ENCODE measurements at regions not wholly inside any gene's neighbourhood (a gene's known extent, or its start where the extent isn't known, plus 50 kb on each side); places are given as distances from the start of the nearest gene placed in this dataset.

DNA sequence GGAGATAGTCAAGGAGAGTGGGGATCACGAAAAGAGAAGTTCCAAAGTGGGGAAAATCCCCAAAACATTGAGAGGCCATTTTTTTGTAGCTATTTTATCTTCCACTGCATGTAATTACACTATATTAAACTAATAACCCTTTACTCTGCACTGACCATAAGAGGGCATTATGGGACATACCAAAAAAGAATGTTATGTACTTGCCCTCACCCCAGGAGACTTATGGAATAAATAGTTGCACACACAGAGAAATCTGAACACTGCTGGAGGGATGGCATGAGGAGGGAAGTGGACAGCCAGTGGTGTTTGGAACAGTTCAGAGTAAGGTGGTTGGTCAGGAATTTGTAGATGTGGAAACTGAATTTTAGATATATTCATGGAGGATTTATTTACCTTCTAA, 422.9 kb downstream of the SNAPC1 start:
- DNase-seq (ENCODE audit: low spot score), result no peak
- peaks cover 63% of the 10 kb centered on the region for H3K27me3 Mint-ChIP-seq (ENCODE audit: low read depth)
- no peaks in the 10 kb centered on the region for H3K36me3 Mint-ChIP-seq (ENCODE audit: low read depth)
- H3K4me3 Mint-ChIP-seq (ENCODE audit: unreplicated experiment), result no peak overlapping the region
- TF ChIP-seq CTCF (IDR thresholded peaks at IDR 0.05), result no peak
- no peaks in the 10 kb centered on the region for H3K4me1 Mint-ChIP-seq (ENCODE audit: low read depth)
- H3K9me3 Mint-ChIP-seq (ENCODE audit: low read depth), result no peaks in the 10 kb centered on the region
- H3K27ac Mint-ChIP-seq (ENCODE audit: unreplicated experiment), result no peak overlapping the region

DNA sequence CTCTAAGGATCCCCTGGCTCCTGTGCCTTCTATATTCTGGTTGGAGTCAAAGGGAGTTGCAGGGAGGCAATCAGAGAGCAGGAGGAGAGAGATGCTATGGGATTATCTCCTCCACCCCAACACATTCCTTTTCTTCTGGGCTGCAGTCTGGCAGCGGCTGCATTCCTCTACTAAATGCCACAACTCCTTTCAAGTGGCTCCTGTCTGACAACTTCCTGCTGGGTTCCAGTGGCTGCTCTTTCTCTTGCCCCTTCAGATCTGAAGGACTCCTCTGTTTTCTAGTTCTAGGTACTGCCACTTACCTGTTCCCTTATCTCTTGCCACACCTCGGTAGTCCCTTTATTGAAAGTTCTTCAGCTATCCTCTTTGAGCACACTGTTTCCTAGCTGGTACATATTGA, 425.0 kb downstream of the SNAPC1 start:
- DNase-seq (ENCODE audit: low spot score), result no peak
- peaks cover 71% of the 10 kb centered on the region for H3K27me3 Mint-ChIP-seq (ENCODE audit: low read depth)
- no peak overlapping the region for H3K27ac Mint-ChIP-seq (ENCODE audit: unreplicated experiment)
- H3K4me3 Mint-ChIP-seq (ENCODE audit: unreplicated experiment), result no peak overlapping the region
- no peaks in the 10 kb centered on the region for H3K36me3 Mint-ChIP-seq (ENCODE audit: low read depth)
- no peaks in the 10 kb centered on the region for H3K9me3 Mint-ChIP-seq (ENCODE audit: low read depth)
- H3K4me1 Mint-ChIP-seq (ENCODE audit: low read depth), result no peaks in the 10 kb centered on the region
- no peak for TF ChIP-seq CTCF (IDR thresholded peaks at IDR 0.05)

GRCh38 chr14:62189698-62190097, 427.5 kb downstream of the SNAPC1 start:
- TF ChIP-seq CTCF (IDR thresholded peaks at IDR 0.05), result no peak
- no peaks in the 10 kb centered on the region for H3K4me1 Mint-ChIP-seq (ENCODE audit: low read depth)
- DNase-seq (ENCODE audit: low spot score), result no peak
- H3K36me3 Mint-ChIP-seq (ENCODE audit: low read depth), result no peaks in the 10 kb centered on the region
- peaks cover 9% of the 10 kb centered on the region for H3K9me3 Mint-ChIP-seq (ENCODE audit: low read depth)
- peaks cover 71% of the 10 kb centered on the region for H3K27me3 Mint-ChIP-seq (ENCODE audit: low read depth)
- no peak overlapping the region for H3K27ac Mint-ChIP-seq (ENCODE audit: unreplicated experiment)
- no peak overlapping the region for H3K4me3 Mint-ChIP-seq (ENCODE audit: unreplicated experiment)

GRCh38 chr14:62206456-62206855, 444.2 kb downstream of the SNAPC1 start:
- DNase-seq (ENCODE audit: low spot score), result no peak
- Mint-ChIP-seq H3K36me3 (ENCODE audit: low read depth) (no peaks in the 10 kb centered on the region), H3K4me1 (ENCODE audit: low read depth) (peaks cover 11% of the 10 kb centered on the region), H3K27me3 (ENCODE audit: low read depth) (peaks cover 16% of the 10 kb centered on the region), H3K9me3 (ENCODE audit: low read depth) (peaks cover 13% of the 10 kb centered on the region), H3K4me3 (ENCODE audit: unreplicated experiment) (no peak overlapping the region), H3K27ac (ENCODE audit: unreplicated experiment) (no peak overlapping the region)
- TF ChIP-seq CTCF (IDR thresholded peaks at IDR 0.05), result no peak

- H3K27me3 Mint-ChIP-seq (ENCODE audit: low read depth), result no peaks in the 10 kb centered on the region
- TF ChIP-seq CTCF (IDR thresholded peaks at IDR 0.05), result no peak
- no peak for DNase-seq (ENCODE audit: low spot score)
- H3K4me1 Mint-ChIP-seq (ENCODE audit: low read depth), result peaks cover 11% of the 10 kb centered on the region
- peaks cover 8% of the 10 kb centered on the region for H3K9me3 Mint-ChIP-seq (ENCODE audit: low read depth)
- H3K27ac Mint-ChIP-seq (ENCODE audit: unreplicated experiment), result no peak overlapping the region
- H3K4me3 Mint-ChIP-seq (ENCODE audit: unreplicated experiment), result no peak overlapping the region
- no peaks in the 10 kb centered on the region for H3K36me3 Mint-ChIP-seq (ENCODE audit: low read depth)
These were observed 447.2 kb downstream of the SNAPC1 start for GRCh38 chr14:62209287-62209899.

Measured in chondrocyte (in vitro differentiated cells).